Keratinocyte (primary cell): ENCODE measurements at regions not wholly inside any gene's neighbourhood (a gene's known extent, or its start where the extent isn't known, plus 50 kb on each side); places are given as distances from the start of the nearest gene placed in this dataset.

Experiments used
- DNase-seq: peaks from one replicate; pipeline ENCODE4 v3.0.0-alpha.2; 2011; ENCODE audit warnings: low read depth, missing footprints, low spot score
- FAIRE-seq: peaks from 2 replicates; lab custom pipeline; 2011; peaks lifted over from hg19 to GRCh38; lab: Jason Lieb, UNC
- H2AFZ ChIP-seq: 2 replicates; pipeline ENCODE4 v1.6.0; 2012; ENCODE audit warnings: low read length, control low read depth, inconsistent platforms; ENCODE audit not compliant: control insufficient read depth
- H3K27ac ChIP-seq: 2 replicates; pipeline ENCODE4 v1.5.1; 2011; ENCODE audit warnings: low read length; ENCODE audit not compliant: control insufficient read depth, insufficient read depth
- H3K27me3 ChIP-seq: 3 replicates; pipeline ENCODE4 v1.6.0; 2011; ENCODE audit warnings: low read length; ENCODE audit not compliant: control insufficient read depth, insufficient read depth; ENCODE audit errors: extremely low read depth
- H3K36me3 ChIP-seq, 2 experiments: 2 replicates in 1 of 2; 3 replicates in 1 of 2; pipeline ENCODE4 v1.5.1; 2011; ENCODE audit warnings: low read length in 2 of 2, mild to moderate bottlenecking in 1 of 2; ENCODE audit not compliant: control insufficient read depth in 2 of 2, insufficient read depth in 2 of 2; ENCODE audit errors: extremely low read depth in 1 of 2
- H3K4me1 ChIP-seq: 3 replicates; pipeline ENCODE4 v1.5.1; 2011; ENCODE audit warnings: low read length; ENCODE audit not compliant: control insufficient read depth, insufficient read depth; ENCODE audit errors: extremely low read depth
- H3K4me2 ChIP-seq: 3 replicates; pipeline ENCODE4 v1.6.0; 2011; ENCODE audit warnings: low read depth, low read length; ENCODE audit not compliant: control insufficient read depth, insufficient read depth; ENCODE audit errors: extremely low read depth
- H3K4me3 ChIP-seq, 3 experiments: fragments of 200-600 bp in 1 of 3; sonication (generic) in 1 of 3; 2 replicates in 2 of 3; 3 replicates in 1 of 3; pipeline ENCODE4 v1.5.1; 2011 to 2016; ENCODE audit warnings: low read length in 3 of 3, mild to moderate bottlenecking in 3 of 3, control low read depth in 2 of 3, inconsistent platforms in 1 of 3, low read depth in 1 of 3, mixed read lengths in 1 of 3, mixed run types in 1 of 3, moderate library complexity in 1 of 3; ENCODE audit not compliant: control insufficient read depth in 2 of 3, insufficient read depth in 2 of 3; ENCODE audit errors: extremely low read depth in 1 of 3
- H3K79me2 ChIP-seq: 2 replicates; pipeline ENCODE4 v1.6.0; 2012; ENCODE audit warnings: low read length; ENCODE audit not compliant: control insufficient read depth, insufficient read depth
- H3K9ac ChIP-seq: 3 replicates; pipeline ENCODE4 v1.6.0; 2011; ENCODE audit warnings: low read length; ENCODE audit not compliant: control insufficient read depth, insufficient read depth; ENCODE audit errors: extremely low read depth
- H3K9me1 ChIP-seq: 3 replicates; pipeline ENCODE4 v1.6.0; 2011; ENCODE audit warnings: low read length; ENCODE audit not compliant: control insufficient read depth, insufficient read depth; ENCODE audit errors: extremely low read depth
- H3K9me3 ChIP-seq: 2 replicates; pipeline ENCODE4 v1.5.1; 2012; ENCODE audit warnings: low read depth, low read length; ENCODE audit not compliant: control insufficient read depth
- H4K20me1 ChIP-seq: 3 replicates; pipeline ENCODE4 v1.6.0; 2011; ENCODE audit warnings: low read length; ENCODE audit not compliant: control insufficient read depth, insufficient read depth; ENCODE audit errors: extremely low read depth
- CTCF ChIP-seq, 3 experiments: IDR thresholded peaks in 1 of 3; conservative IDR thresholded peaks in 1 of 3; optimal IDR thresholded peaks in 1 of 3; 2 replicates in 2 of 3; 3 replicates in 1 of 3; pipeline versions ENCODE3 to v1.5.1; 2011; ENCODE audit warnings: low read length in 3 of 3, mild to moderate bottlenecking in 3 of 3, moderate library complexity in 2 of 3, control low read depth in 1 of 3, inconsistent platforms in 1 of 3; ENCODE audit not compliant: insufficient read depth in 2 of 3; ENCODE audit errors: extremely low read depth in 1 of 3
- EZH2 ChIP-seq: IDR thresholded peaks from one replicate; pipeline ENCODE4 v1.6.1; 2012; ENCODE audit warnings: inconsistent platforms, mild to moderate bottlenecking, low read length, moderate library complexity
- dilution Hi-C: fragments of 300-500 bp; cut with MboI; formaldehyde crosslinking; loops from one replicate; pipeline ENCODE4 v1.7.0; 2020; ENCODE audit warnings: low sequenced_read_pairs; ENCODE audit not compliant: extremely low pct_ligation_motif_present

DNA sequence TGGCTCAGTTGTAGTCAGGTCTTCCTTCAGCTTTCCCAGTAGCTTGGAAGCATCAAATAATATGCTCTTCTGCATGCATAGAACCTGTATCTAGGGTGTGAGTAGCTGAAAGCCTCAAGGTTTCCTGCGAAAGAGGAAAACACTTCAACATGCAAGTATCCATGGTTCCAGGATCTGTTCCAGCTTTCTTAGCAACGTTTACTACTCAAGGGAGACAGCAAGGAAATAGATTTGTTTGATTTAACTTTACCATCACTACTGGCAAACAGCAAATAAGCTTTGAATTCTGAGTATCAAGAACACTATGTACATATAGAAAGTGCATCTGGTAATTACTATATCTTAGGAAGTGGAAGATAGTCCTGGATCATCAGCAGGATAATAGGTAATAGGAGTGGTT is 341.0 kb downstream of the PRR16 start:
- Histone ChIP-seq H3K4me3 (no peak overlapping the region), H3K79me2 (no peaks in the 10 kb centered on the region), H3K9me3 (no peaks in the 10 kb centered on the region), H3K9me1 (no peaks in the 10 kb centered on the region), H3K36me3 (no peaks in the 10 kb centered on the region), H3K4me2 (no peak overlapping the region), H3K9ac (no peak overlapping the region), H4K20me1 (no peaks in the 10 kb centered on the region), H3K27me3 (no peaks in the 10 kb centered on the region), H2AFZ (no peak overlapping the region), H3K27ac (no peak overlapping the region), H3K4me1 (no peaks in the 10 kb centered on the region)
- dilution Hi-C loops = no loop called here
- FAIRE-seq = no peak
- DNase-seq = no peak
- TF ChIP-seq EZH2 = no peak
- TF ChIP-seq CTCF (optimal IDR thresholded peaks at IDR 0.05 in 1 of 3, IDR thresholded peaks at IDR 0.05 in 1 of 3, conservative IDR thresholded peaks at IDR 0.05 in 1 of 3; ENCODE audit: extremely low read depth in 1 of 3, insufficient read depth in 2 of 3, low read length in 3 of 3) = no peak

DNA sequence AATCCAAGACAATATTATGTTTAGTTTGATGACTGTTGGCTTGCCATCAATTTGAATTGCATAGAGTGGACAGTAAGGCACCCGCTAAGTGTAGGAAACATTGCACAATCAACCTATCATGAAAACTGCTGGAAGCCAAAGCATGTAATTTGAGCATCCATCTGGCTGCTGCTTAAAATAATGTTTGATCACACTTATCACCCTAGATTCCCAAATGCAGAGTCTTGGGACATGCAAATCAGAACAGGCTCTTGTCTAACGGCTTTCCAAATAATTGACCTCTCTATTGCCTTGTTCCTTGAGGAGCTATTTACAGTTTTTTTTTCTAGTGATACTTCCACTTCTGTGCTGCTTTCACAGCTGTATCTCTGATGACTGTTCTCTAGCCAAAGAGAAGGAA is 342.1 kb downstream of the PRR16 start:
- H3K9ac ChIP-seq = no peak overlapping the region
- H3K27me3 ChIP-seq = no peaks in the 10 kb centered on the region
- no peak overlapping the region for H2AFZ ChIP-seq
- dilution Hi-C loops = no loop called here
- TF ChIP-seq CTCF (optimal IDR thresholded peaks at IDR 0.05 in 1 of 3, IDR thresholded peaks at IDR 0.05 in 1 of 3, conservative IDR thresholded peaks at IDR 0.05 in 1 of 3; ENCODE audit: extremely low read depth in 1 of 3, insufficient read depth in 2 of 3, low read length in 3 of 3) = no peak
- no peak for TF ChIP-seq EZH2
- H3K4me3 ChIP-seq = no peak overlapping the region
- no peaks in the 10 kb centered on the region for H3K9me3 ChIP-seq
- no peaks in the 10 kb centered on the region for H3K79me2 ChIP-seq
- no peaks in the 10 kb centered on the region for H4K20me1 ChIP-seq
- no peaks in the 10 kb centered on the region for H3K9me1 ChIP-seq
- H3K4me1 ChIP-seq = no peaks in the 10 kb centered on the region
- H3K4me2 ChIP-seq = no peak overlapping the region
- no peak overlapping the region for H3K27ac ChIP-seq
- no peak for DNase-seq
- H3K36me3 ChIP-seq = no peaks in the 10 kb centered on the region
- FAIRE-seq = no peak
